OCI-M1 (cell line): ENCODE measurements at regions not wholly inside any gene's neighbourhood (a gene's known extent, or its start where the extent isn't known, plus 50 kb on each side); places are given as distances from the start of the nearest gene placed in this dataset.

Source experiments
- DNase-seq: peaks from one replicate; lab custom pipeline; 2025; lab: John Stamatoyannopoulos, UW

GRCh38 chr18:60134806-60135205, 235.0 kb downstream of the PMAIP1 start:
- no peak for DNase-seq

GRCh38 chr18:60130284-60130683, 230.5 kb downstream of the PMAIP1 start:
- peak; percentile 37 for DNase-seq

GRCh38 chr18:60123031-60123430, 223.2 kb downstream of the PMAIP1 start:
- DNase-seq, result no peak

GRCh38 chr18:60122339-60122738, 222.5 kb downstream of the PMAIP1 start:
- DNase-seq, result no peak

- DNase-seq, result no peak
These were observed 220.5 kb downstream of the PMAIP1 start for GRCh38 chr18:60120231-60120750.

- no peak for DNase-seq
These were observed 217.5 kb downstream of the PMAIP1 start for GRCh38 chr18:60117321-60117720.

GRCh38 chr18:60113396-60113795, 213.6 kb downstream of the PMAIP1 start:
- no peak for DNase-seq

- no peak for DNase-seq
These were observed 212.6 kb downstream of the PMAIP1 start for GRCh38 chr18:60112369-60112768.

GRCh38 chr18:60111525-60111924, 211.7 kb downstream of the PMAIP1 start:
- DNase-seq, result no peak

- no peak for DNase-seq
These were observed 211.0 kb downstream of the PMAIP1 start for GRCh38 chr18:60110836-60111235.

- DNase-seq, result no peak
These were observed 201.0 kb downstream of the PMAIP1 start for GRCh38 chr18:60100778-60101177.

- DNase-seq, result no peak
These were observed 199.9 kb downstream of the PMAIP1 start for GRCh38 chr18:60099709-60100108.

- DNase-seq, result peak; percentile 49
These were observed 196.6 kb downstream of the PMAIP1 start for GRCh38 chr18:60096428-60096827.

- no peak for DNase-seq
These were observed 192.3 kb downstream of the PMAIP1 start for GRCh38 chr18:60092073-60092472.

GRCh38 chr18:60090170-60090569, 190.4 kb downstream of the PMAIP1 start:
- DNase-seq, result peak; percentile 49

GRCh38 chr18:60082790-60083189, 183.0 kb downstream of the PMAIP1 start:
- DNase-seq, result peak; percentile 67

GRCh38 chr18:60082282-60082681, 182.5 kb downstream of the PMAIP1 start:
- no peak for DNase-seq

- no peak for DNase-seq
These were observed 175.7 kb downstream of the PMAIP1 start for GRCh38 chr18:60075477-60075876.

- DNase-seq, result no peak
These were observed 170.8 kb downstream of the PMAIP1 start for GRCh38 chr18:60070631-60071030.

GRCh38 chr18:60069145-60069544, 169.3 kb downstream of the PMAIP1 start:
- DNase-seq, result no peak

- DNase-seq, result no peak
These were observed 167.8 kb downstream of the PMAIP1 start for GRCh38 chr18:60067426-60068210.

- no peak for DNase-seq
These were observed 166.6 kb downstream of the PMAIP1 start for GRCh38 chr18:60066219-60066975.

GRCh38 chr18:60064271-60064670, 164.5 kb downstream of the PMAIP1 start:
- DNase-seq, result no peak
